ENCODE measurements at regions not wholly inside any gene's neighbourhood (a gene's known extent, or its start where the extent isn't known, plus 50 kb on each side); places are given as distances from the start of the nearest gene placed in this dataset.
"Not testable (repeated sequence)": the region's sequence is repeated elsewhere in the genome, so short reads cannot be mapped to it uniquely, and the experiment has no call there.

- ChIA-PET CTCF (no interaction called here), POLR2A (no interaction called here)
- Histone ChIP-seq H3K27me3 (ENCODE audit: control insufficient read depth, insufficient read depth, low read length) (no peaks in the 10 kb centered on the region; the same call in 1 of the 2 replicates), H3K36me3 (ENCODE audit: control insufficient read depth, insufficient read depth, low read length) (no peaks in the 10 kb centered on the region), H3K4me3 (ENCODE audit: low read depth, low read length) (no peak overlapping the region)
- no peak for TF ChIP-seq CTCF (IDR thresholded peaks at IDR 0.05; ENCODE audit: insufficient read depth, low read depth, low read length)
- DNase-seq (ENCODE audit: low read depth), result no peak
Measured at GRCh38 chr2:58476556-58476955, 235.4 kb upstream of the FANCL start.

- CTCF ChIA-PET, result no interaction called here
- POLR2A ChIA-PET, result no interaction called here
- H3K27me3 ChIP-seq (ENCODE audit: control insufficient read depth, insufficient read depth, low read length), result no peaks in the 10 kb centered on the region
- no peaks in the 10 kb centered on the region for H3K36me3 ChIP-seq (ENCODE audit: control insufficient read depth, insufficient read depth, low read length)
- H3K4me3 ChIP-seq (ENCODE audit: low read depth, low read length), result no peak overlapping the region
- no peak for TF ChIP-seq CTCF (IDR thresholded peaks at IDR 0.05; ENCODE audit: insufficient read depth, low read depth, low read length)
- no peak for DNase-seq (ENCODE audit: low read depth)
Measured at GRCh38 chr2:58475756-58476155, 234.6 kb upstream of the FANCL start.

GRCh38 chr2:58473165-58473564 is 232.0 kb upstream of the FANCL start:
- CTCF ChIA-PET, result no interaction called here
- POLR2A ChIA-PET, result no interaction called here

GRCh38 chr2:58466804-58467203 is 225.7 kb upstream of the FANCL start:
- Histone ChIP-seq H3K4me3 (ENCODE audit: low read depth, low read length) (no peak overlapping the region), H3K27me3 (ENCODE audit: control insufficient read depth, insufficient read depth, low read length) (no peaks in the 10 kb centered on the region), H3K36me3 (ENCODE audit: control insufficient read depth, insufficient read depth, low read length) (no peaks in the 10 kb centered on the region)
- POLR2A ChIA-PET, result no interaction called here
- TF ChIP-seq CTCF (IDR thresholded peaks at IDR 0.05; ENCODE audit: insufficient read depth, low read depth, low read length), result no peak
- CTCF ChIA-PET, result interaction anchor here (1.5 kb wide), 1 partner anchor 19 kb away, joined by 3 read pairs; no protein-coding TSS in a partner anchor
- DNase-seq (ENCODE audit: low read depth), result no peak

More at GRCh38 chr2:58473165-58473564, 232.0 kb upstream of the FANCL start:
- Histone ChIP-seq H3K27me3 (ENCODE audit: control insufficient read depth, insufficient read depth, low read length) (no peaks in the 10 kb centered on the region), H3K4me3 (ENCODE audit: low read depth, low read length) (no peak overlapping the region), H3K36me3 (ENCODE audit: control insufficient read depth, insufficient read depth, low read length) (no peaks in the 10 kb centered on the region)
- no peak for DNase-seq (ENCODE audit: low read depth)
- no peak for TF ChIP-seq CTCF (IDR thresholded peaks at IDR 0.05; ENCODE audit: insufficient read depth, low read depth, low read length)

- CTCF ChIA-PET; H3K27me3 ChIP-seq (ENCODE audit: control insufficient read depth, insufficient read depth, low read length); POLR2A ChIA-PET: not testable (repeated sequence)
Measured at GRCh38 chr2:58466021-58466420, 224.9 kb upstream of the FANCL start.

GRCh38 chr2:58460670-58461069 is 219.5 kb upstream of the FANCL start:
- TF ChIP-seq CTCF (IDR thresholded peaks at IDR 0.05; ENCODE audit: insufficient read depth, low read depth, low read length), result no peak
- CTCF ChIA-PET, result no interaction called here
- DNase-seq (ENCODE audit: low read depth), result no peak
- Histone ChIP-seq H3K36me3 (ENCODE audit: control insufficient read depth, insufficient read depth, low read length) (no peaks in the 10 kb centered on the region), H3K4me3 (ENCODE audit: low read depth, low read length) (no peak overlapping the region), H3K27me3 (ENCODE audit: control insufficient read depth, insufficient read depth, low read length) (no peaks in the 10 kb centered on the region)
- POLR2A ChIA-PET, result no interaction called here

More at GRCh38 chr2:58466021-58466420, 224.9 kb upstream of the FANCL start:
- not testable (repeated sequence) for H3K36me3 ChIP-seq (ENCODE audit: control insufficient read depth, insufficient read depth, low read length); H3K4me3 ChIP-seq (ENCODE audit: low read depth, low read length); DNase-seq (ENCODE audit: low read depth)
